ENCODE measurements at regions not wholly inside any gene's neighbourhood (a gene's known extent, or its start where the extent isn't known, plus 50 kb on each side); places are given as distances from the start of the nearest gene placed in this dataset.

- no peaks in the 10 kb centered on the region; the same call in 1 of the 2 replicates for H3K36me3 ChIP-seq (ENCODE audit: insufficient read depth)
- DNase-seq (ENCODE audit: low spot score) (no peak), ATAC-seq (no peak)
- no peak overlapping the region for H2AFZ ChIP-seq
- no peaks in the 10 kb centered on the region for H3K79me2 ChIP-seq (replicated peaks; ENCODE audit: insufficient read depth)
- no peak overlapping the region for H3K4me2 ChIP-seq
- H3F3A ChIP-seq (replicated peaks; ENCODE audit: low read depth) = no peaks in the 10 kb centered on the region
- H3K4me1 Mint-ChIP-seq = no peaks in the 10 kb centered on the region
- H3K36me3 Mint-ChIP-seq (ENCODE audit: low read depth) = peaks cover 15% of the 10 kb centered on the region; the same call in 2 of the 3 replicates
- no peak overlapping the region for H3K4me3 Mint-ChIP-seq
- H3K27ac ChIP-seq (ENCODE audit: low read depth) = no peak overlapping the region
- H3K27me3 ChIP-seq (ENCODE audit: insufficient read depth) = no peaks in the 10 kb centered on the region
- no peaks in the 10 kb centered on the region for H3K4me1 ChIP-seq (ENCODE audit: insufficient read depth)
- H3K27ac Mint-ChIP-seq = no peak overlapping the region
- H3K9me2 ChIP-seq (ENCODE audit: insufficient read depth) = no peaks in the 10 kb centered on the region
- H4K20me1 ChIP-seq (replicated peaks; ENCODE audit: insufficient read depth) = no peaks in the 10 kb centered on the region
- H3K4me3 ChIP-seq = no peak overlapping the region
- no peaks in the 10 kb centered on the region for H3K27me3 Mint-ChIP-seq (ENCODE audit: insufficient read depth, low read depth, poor library complexity)
- TF ChIP-seq CTCF (conservative IDR thresholded peaks at IDR 0.05; ENCODE audit: low read depth in 2 of 2) (no peak), ZNF331 (CRISPR knock-in tag; IDR thresholded peaks at IDR 0.05; ENCODE audit: low read depth) (no peak), EZH2phosphoT487 (IDR thresholded peaks at IDR 0.05; ENCODE audit: unreplicated experiment) (no peak), STAT1 (IDR thresholded peaks at IDR 0.05; ENCODE audit: unreplicated experiment) (no peak), JUNB (IDR thresholded peaks at IDR 0.05; ENCODE audit: unreplicated experiment) (no peak), ZNF462 (CRISPR knock-in tag; IDR thresholded peaks at IDR 0.05) (no peak), REST (IDR thresholded peaks at IDR 0.05; ENCODE audit: unreplicated experiment) (no peak), ETS1 (IDR thresholded peaks at IDR 0.05) (no peak), ZNF114 (CRISPR knock-in tag; IDR thresholded peaks at IDR 0.05) (no peak), NANOG (IDR thresholded peaks at IDR 0.05; ENCODE audit: borderline replicate concordance) (no peak), EZH2 (IDR thresholded peaks at IDR 0.05; ENCODE audit: low read depth, unreplicated experiment) (no peak), POLR2AphosphoS5 (IDR thresholded peaks at IDR 0.05; ENCODE audit: low read depth) (no peak), CREB1 (CRISPR knock-in tag; IDR thresholded peaks at IDR 0.05; ENCODE audit: low read depth) (no peak)
- peaks cover 39% of the 10 kb centered on the region for H3K9me3 Mint-ChIP-seq
Observed at GRCh38 chr2:12856934-12857601, 140.3 kb downstream of the TRIB2 start.
